ENCODE measurements at regions not wholly inside any gene's neighbourhood (a gene's known extent, or its start where the extent isn't known, plus 50 kb on each side); places are given as distances from the start of the nearest gene placed in this dataset.
A peak's percentile ranks its signal among the peaks of the same experiment; 100 is the strongest.

- H3K4me2 ChIP-seq: no peak overlapping the region
- no peak overlapping the region for H3K9ac ChIP-seq
- 0 out of 2 replicates have a peak, but pooled peaks cover 3% of the 10 kb centered on the region for H3K9me2 ChIP-seq
- no peak for DNase-seq
- ChIA-PET CTCF (no interaction called here), POLR2A (no interaction called here)
- H3K27ac ChIP-seq (ENCODE audit: low read depth in 2 of 2, low read length in 1 of 2): no peak overlapping the region
- 0 out of 2 replicates have a peak overlapping the region, but pooled peaks have one; percentile 5 for H2AFZ ChIP-seq (ENCODE audit: low read depth)
- no peaks in the 10 kb centered on the region for H4K20me1 ChIP-seq (ENCODE audit: insufficient read depth)
- WGBS (ENCODE audit: low lambda C conversion rate): 73% methylated on average over 2 of the region's 2 CpGs
- H3K4me1 ChIP-seq (ENCODE audit: control insufficient read depth in 1 of 2, insufficient read depth in 2 of 2, low read depth in 1 of 2, low read length in 1 of 2): no peaks in the 10 kb centered on the region
- H3K36me3 ChIP-seq (replicated peaks in 1 of 2; ENCODE audit: control insufficient read depth in 1 of 2, insufficient read depth in 2 of 2, low read length in 1 of 2): no peaks in the 10 kb centered on the region
- H3F3A ChIP-seq (replicated peaks; ENCODE audit: insufficient read depth): no peaks in the 10 kb centered on the region
- H3K27me3 ChIP-seq (ENCODE audit: insufficient read depth): no peaks in the 10 kb centered on the region
- no peaks in the 10 kb centered on the region for H3K9me3 ChIP-seq
- no peaks in the 10 kb centered on the region for H3K79me2 ChIP-seq (ENCODE audit: insufficient read depth)
- TF ChIP-seq IRF3 (IDR thresholded peaks at IDR 0.05; ENCODE audit: low read depth, low read length) (no peak), USF2 (IDR thresholded peaks at IDR 0.05; ENCODE audit: borderline replicate concordance, low read depth, low read length) (no peak)
- no peak overlapping the region for H3K4me3 ChIP-seq (ENCODE audit: low read depth in 2 of 2, low read length in 1 of 2)
These were observed 394.6 kb upstream of the MMS22L start for GRCh38 chr6:97677626-97678025.

- H4K20me1 ChIP-seq (ENCODE audit: insufficient read depth): no peaks in the 10 kb centered on the region
- CTCF ChIA-PET: no interaction called here
- H3K9me3 ChIP-seq: no peaks in the 10 kb centered on the region; the same call in 1 of the 2 replicates
- TF ChIP-seq RFX5 (IDR thresholded peaks at IDR 0.05; ENCODE audit: low read length) (no peak), RXRA (IDR thresholded peaks at IDR 0.05; ENCODE audit: borderline replicate concordance, low read depth) (no peak), REST (IDR thresholded peaks at IDR 0.05; ENCODE audit: low read depth, low read length) (no peak), SIN3A (IDR thresholded peaks at IDR 0.05; ENCODE audit: borderline replicate concordance, low read depth, low read length) (no peak), IRF3 (IDR thresholded peaks at IDR 0.05; ENCODE audit: low read depth, low read length) (no peak), POLR2AphosphoS5 (IDR thresholded peaks at IDR 0.05; ENCODE audit: low read depth, low read length) (no peak), EZH2phosphoT487 (IDR thresholded peaks at IDR 0.05; ENCODE audit: borderline replicate concordance, low read depth) (no peak), CTCF (IDR thresholded peaks at IDR 0.05) (no peak), RCOR1 (IDR thresholded peaks at IDR 0.05; ENCODE audit: low read length) (no peak), JUND (IDR thresholded peaks at IDR 0.05) (no peak), USF1 (IDR thresholded peaks at IDR 0.05; ENCODE audit: borderline replicate concordance, low read depth) (no peak), USF2 (IDR thresholded peaks at IDR 0.05; ENCODE audit: borderline replicate concordance, low read depth, low read length) (no peak)
- no peak overlapping the region for H3K4me3 ChIP-seq (ENCODE audit: low read depth in 2 of 2, low read length in 1 of 2)
- no peak overlapping the region for H3K4me2 ChIP-seq
- H2AFZ ChIP-seq (ENCODE audit: low read depth): no peak overlapping the region
- no peaks in the 10 kb centered on the region for H3K79me2 ChIP-seq (ENCODE audit: insufficient read depth)
- H3K36me3 ChIP-seq (replicated peaks in 1 of 2; ENCODE audit: control insufficient read depth in 1 of 2, insufficient read depth in 2 of 2, low read length in 1 of 2): no peaks in the 10 kb centered on the region
- POLR2A ChIA-PET: no interaction called here
- H3K9ac ChIP-seq: no peak overlapping the region
- WGBS (ENCODE audit: low lambda C conversion rate): 87% methylated on average over 2 of the region's 2 CpGs
- DNase-seq: no peak
- no peaks in the 10 kb centered on the region for H3K27me3 ChIP-seq (ENCODE audit: insufficient read depth)
- H3F3A ChIP-seq (replicated peaks; ENCODE audit: insufficient read depth): no peaks in the 10 kb centered on the region
- H3K27ac ChIP-seq (ENCODE audit: low read depth in 2 of 2, low read length in 1 of 2): no peak overlapping the region
- H3K4me1 ChIP-seq (ENCODE audit: control insufficient read depth in 1 of 2, insufficient read depth in 2 of 2, low read depth in 1 of 2, low read length in 1 of 2): peaks cover 0 to 13% of the 10 kb centered on the region in 2 experiments; a peak in 1 of 4 replicates
- H3K9me2 ChIP-seq: no peaks in the 10 kb centered on the region
These were observed 404.9 kb upstream of the MMS22L start for GRCh38 chr6:97687916-97688315.
